ENCODE measurements at regions not wholly inside any gene's neighbourhood (a gene's known extent, or its start where the extent isn't known, plus 50 kb on each side); places are given as distances from the start of the nearest gene placed in this dataset.

DNA sequence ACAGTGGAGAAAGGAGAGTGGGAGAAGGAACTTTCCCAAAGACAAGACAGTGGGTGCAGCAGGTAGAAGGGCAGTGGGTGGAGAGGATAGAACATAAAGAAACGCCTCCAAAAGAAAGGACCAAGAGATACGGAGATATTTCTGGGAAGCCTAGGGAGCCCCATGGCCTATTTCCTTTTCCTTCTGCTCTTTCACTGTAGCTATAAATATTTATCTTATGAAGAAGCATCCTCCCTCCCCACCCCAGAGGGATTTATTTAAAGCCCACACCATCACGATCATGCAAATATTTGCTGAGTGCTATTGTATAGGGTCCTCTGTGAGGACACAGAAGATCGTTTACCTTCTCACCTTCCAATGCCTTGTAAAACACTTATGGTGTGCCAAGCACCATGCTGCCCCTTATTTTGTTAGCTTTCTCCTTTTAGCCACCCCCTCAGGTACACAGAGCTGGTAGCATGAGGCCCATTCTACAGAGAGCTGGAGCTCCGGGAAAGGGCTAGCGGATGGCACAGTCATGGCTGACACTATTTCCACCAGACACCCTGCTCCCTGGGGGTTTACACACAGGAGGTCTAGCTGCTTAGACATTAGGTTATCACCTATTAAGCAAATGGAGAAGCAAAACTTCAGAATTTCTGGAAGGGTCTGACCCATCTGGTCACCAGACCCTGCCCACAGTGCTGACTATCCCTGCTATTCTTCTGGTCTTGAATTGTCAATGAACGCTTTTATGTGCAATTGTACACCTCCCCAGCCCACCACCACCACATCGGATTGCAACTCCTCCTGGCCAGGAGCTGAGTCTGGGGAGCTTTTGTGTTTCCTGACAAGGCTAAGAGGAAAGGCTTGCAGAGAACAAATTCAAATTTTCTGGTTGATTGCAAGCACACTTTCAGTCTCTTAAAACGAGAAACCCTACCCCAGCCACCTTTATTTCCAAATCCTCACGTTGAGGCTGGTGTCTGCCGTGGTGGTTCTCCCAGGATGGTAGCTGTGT lies 91.8 kb upstream of the KLF7 start:
- no peak for DNase-seq

DNA sequence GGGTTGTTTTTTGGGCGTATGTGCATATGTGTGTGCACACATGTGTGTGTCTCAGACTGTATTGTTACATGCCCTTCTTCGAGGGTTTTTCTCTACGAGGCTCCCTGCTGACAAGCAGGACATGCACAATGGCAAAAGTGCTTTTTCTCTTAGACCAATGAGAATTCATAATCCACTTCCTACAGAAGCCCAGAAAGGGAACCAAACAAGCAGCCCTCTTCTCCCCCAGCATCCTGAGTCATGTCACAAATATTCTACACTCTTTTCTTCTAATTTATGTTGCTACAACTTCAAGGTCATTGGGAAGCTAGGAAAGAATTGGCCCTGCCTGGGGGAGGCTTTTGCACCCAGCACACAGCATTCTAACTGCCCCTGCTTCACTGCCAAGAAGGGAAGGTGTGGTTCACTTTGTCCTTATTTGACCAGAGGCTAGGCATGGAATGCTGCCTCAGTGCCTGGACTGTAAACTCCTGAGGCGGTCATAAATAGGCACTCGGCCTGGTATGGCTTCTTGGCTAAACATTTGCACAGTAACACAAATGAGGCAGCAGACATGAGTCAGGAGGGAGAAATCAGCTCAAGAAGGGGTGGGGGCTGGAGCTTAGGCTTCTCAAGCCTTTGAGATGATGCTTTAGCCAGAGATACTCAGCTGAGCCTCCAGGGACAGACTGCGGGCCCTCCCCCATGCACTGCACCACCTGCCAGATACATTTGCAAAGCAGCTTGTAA lies 92.7 kb upstream of the KLF7 start:
- no peak for DNase-seq

- no peak for DNase-seq
Observed at GRCh38 chr2:207260021-207260420, 94.3 kb upstream of the KLF7 start.

DNA sequence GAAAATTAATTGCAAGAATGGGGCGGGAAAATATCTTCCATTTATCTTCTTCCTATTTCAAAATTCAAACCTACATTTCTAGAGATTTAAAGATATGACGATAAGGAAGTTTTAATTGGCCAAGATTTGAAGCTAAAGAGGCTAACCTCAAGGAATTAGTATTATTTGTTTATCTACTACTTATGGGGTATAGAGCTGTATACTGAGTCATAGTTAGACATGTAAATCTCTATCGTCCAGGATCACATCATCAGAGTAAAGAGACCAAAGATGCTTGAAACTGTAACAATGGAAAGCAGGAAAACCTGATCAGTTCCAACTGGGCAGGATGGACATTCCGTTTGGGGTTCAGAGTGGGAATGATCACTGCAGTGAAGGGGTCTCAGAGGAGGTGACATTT lies 95.2 kb upstream of the KLF7 start:
- DNase-seq: no peak

DNA sequence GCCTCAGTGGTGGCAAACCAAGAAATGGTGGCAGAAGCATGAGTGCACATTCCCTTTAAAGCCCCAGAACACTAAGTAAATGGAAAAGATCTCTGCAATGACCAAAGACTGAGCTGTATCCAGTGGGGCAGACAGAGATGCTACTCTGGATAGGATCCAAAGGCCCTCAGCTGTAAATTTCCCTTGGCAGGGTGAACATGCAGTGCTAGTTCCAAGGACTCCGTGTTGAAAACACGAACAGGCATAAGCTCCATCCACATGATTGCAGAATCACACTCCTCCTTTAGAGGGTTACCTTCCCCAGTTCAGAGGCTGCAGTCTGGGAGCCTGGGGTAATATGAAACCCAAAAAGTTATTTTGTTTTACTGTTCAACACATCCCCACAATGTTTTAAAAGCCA lies 98.6 kb upstream of the KLF7 start:
- DNase-seq: no peak

DNA sequence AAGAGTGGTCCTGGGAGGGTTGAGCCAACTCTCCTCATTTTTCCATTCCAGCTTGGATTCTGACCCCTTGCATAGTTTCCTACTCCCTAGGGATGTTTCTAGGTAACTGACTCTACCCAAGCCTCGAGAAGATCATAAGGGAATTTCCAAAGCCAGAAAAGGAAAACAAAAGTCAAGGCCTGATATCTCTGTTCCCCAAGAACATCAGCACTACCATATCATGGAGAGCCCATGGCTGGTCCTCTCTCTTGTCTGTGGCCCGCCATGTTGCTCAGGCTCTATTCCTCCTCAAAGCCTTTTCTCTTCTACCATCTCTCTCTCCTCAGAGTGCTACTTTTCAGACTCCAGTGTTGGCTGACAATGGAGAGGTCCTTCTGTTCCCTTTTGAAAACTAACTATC lies 99.6 kb upstream of the KLF7 start:
- no peak for DNase-seq

DNA sequence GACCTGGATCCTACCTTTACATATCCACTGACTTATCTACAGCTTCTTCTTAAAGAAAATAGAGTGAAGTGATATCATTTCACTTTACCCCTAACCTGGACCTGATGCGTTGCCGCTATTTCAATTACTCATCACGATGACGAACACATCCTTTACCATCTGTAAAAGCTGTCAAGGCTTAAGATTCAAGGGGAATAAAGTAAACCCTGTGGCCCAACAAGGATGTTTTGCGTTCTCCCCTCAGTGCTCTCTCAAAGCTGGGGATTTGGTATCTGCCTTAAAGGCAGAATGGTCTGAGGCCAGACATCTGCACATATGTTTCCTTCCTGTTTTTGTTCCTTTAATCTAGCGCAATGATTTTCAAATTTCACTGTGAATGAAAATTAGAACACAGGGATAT lies 100.1 kb upstream of the KLF7 start:
- no peak for DNase-seq

- DNase-seq: no peak
Observed at GRCh38 chr2:207266648-207267047, 100.9 kb upstream of the KLF7 start.

- DNase-seq: no peak
Observed at GRCh38 chr2:207269038-207269437, 103.3 kb upstream of the KLF7 start.

DNA sequence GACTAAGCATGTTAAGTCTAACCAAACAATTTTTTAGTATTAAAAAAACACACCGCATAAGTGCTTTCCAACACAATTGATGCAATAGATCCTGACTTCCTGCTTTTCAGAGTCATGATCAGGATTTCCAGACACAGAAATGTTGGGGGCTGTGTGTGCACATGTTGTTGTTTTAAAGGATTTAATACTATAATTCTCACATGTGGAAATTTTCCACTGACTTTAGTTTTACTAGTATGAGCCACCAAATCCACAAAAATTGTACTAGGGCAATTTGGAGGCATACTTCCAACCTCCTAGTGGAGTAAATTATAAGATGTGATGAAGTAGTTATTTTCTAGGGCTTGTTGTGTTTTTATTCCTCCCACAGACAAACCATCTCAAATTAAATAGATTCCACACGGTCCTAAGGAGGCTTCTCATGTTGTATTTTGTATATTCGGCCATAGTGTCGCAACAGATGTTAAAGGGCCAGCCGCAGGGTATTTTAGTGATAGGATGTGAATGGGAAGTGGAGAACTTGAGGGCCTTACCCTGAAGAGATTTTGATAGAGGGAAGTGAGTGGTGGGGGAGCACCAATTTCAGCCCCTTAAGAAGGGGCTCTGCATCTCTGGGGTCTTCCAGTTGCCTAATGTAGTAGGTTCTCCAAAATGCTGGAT lies 108.9 kb upstream of the KLF7 start:
- no peak for DNase-seq

- no peak for DNase-seq
Observed at GRCh38 chr2:207275779-207276178, 110.0 kb upstream of the KLF7 start.

- DNase-seq: no peak
Observed at GRCh38 chr2:207276248-207276647, 110.5 kb upstream of the KLF7 start.

GRCh38 chr2:207276858-207277257 lies 111.1 kb upstream of the KLF7 start:
- no peak for DNase-seq

DNA sequence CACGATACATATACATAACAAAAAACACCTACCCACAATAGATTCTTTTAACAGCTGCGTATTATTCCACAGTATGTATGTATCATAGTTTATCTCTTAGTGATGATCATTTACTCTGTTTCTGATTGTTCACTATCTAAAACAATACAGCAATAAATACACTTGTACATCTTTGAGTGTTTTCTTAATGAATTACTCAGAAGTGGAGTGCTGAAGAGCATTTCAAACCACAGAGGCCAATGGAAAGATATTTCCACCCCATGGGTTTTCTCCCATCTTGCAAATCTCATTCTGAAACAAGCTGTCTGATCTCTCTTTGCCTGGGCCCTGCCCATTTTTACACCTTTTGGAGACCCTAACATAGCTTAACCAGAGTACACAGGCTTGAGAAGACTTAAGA lies 113.8 kb upstream of the KLF7 start:
- no peak for DNase-seq

GRCh38 chr2:207281436-207281835 lies 115.7 kb upstream of the KLF7 start:
- DNase-seq: no peak

GRCh38 chr2:207282916-207283315 lies 117.2 kb upstream of the KLF7 start:
- DNase-seq: no peak

- no peak for DNase-seq
Observed at GRCh38 chr2:207283356-207283755, 117.6 kb upstream of the KLF7 start.

GRCh38 chr2:207284556-207285472 lies 119.1 kb upstream of the KLF7 start:
- no peak for DNase-seq

- DNase-seq: no peak
Observed at GRCh38 chr2:207285473-207285815, 119.7 kb upstream of the KLF7 start.

- no peak for DNase-seq
Observed at GRCh38 chr2:207286106-207286505, 120.4 kb upstream of the KLF7 start.

GRCh38 chr2:207288628-207289027 lies 122.9 kb upstream of the KLF7 start:
- no peak for DNase-seq
